CD4-positive, alpha-beta T cell treated with Interleukin-6 for 4 hours (primary cell): ENCODE measurements at regions not wholly inside any gene's neighbourhood (a gene's known extent, or its start where the extent isn't known, plus 50 kb on each side); places are given as distances from the start of the nearest gene placed in this dataset.
A peak's percentile ranks its signal among the peaks of the same experiment; 100 is the strongest.
"Not testable (repeated sequence)": the region's sequence is repeated elsewhere in the genome, so short reads cannot be mapped to it uniquely, and the experiment has no call there.

Experiments
- DNase-seq: peaks from one replicate; pipeline ENCODE4 v3.0.0-alpha.2; 2020; ENCODE audit warnings: mixed read lengths

GRCh38 chr13:18628928-18629327 is 552.7 kb downstream of the TUBA3C start:
- DNase-seq: not testable (repeated sequence)

GRCh38 chr13:18628428-18628827 is 553.2 kb downstream of the TUBA3C start:
- no peak for DNase-seq

- not testable (repeated sequence) for DNase-seq
Observed at GRCh38 chr13:18624061-18624460, 557.6 kb downstream of the TUBA3C start.

- DNase-seq: not testable (repeated sequence)
Observed at GRCh38 chr13:18618442-18618841, 563.2 kb downstream of the TUBA3C start.

GRCh38 chr13:18610476-18610875 is 571.1 kb downstream of the TUBA3C start:
- DNase-seq: not testable (repeated sequence)

- DNase-seq: not testable (repeated sequence)
Observed at GRCh38 chr13:18609371-18609770, 572.3 kb downstream of the TUBA3C start.

GRCh38 chr13:18608851-18609250 is 572.8 kb downstream of the TUBA3C start:
- DNase-seq: not testable (repeated sequence)

GRCh38 chr13:18600366-18600765 is 581.3 kb downstream of the TUBA3C start:
- DNase-seq: not testable (repeated sequence)

- DNase-seq: peak; percentile 7
Observed at GRCh38 chr13:18599791-18600211, 581.8 kb downstream of the TUBA3C start.

- not testable (repeated sequence) for DNase-seq
Observed at GRCh38 chr13:18598543-18598942, 583.1 kb downstream of the TUBA3C start.

GRCh38 chr13:18597940-18598339 is 583.7 kb downstream of the TUBA3C start:
- DNase-seq: not testable (repeated sequence)

- DNase-seq: not testable (repeated sequence)
Observed at GRCh38 chr13:18577103-18577502, 604.5 kb downstream of the TUBA3C start.

- not testable (repeated sequence) for DNase-seq
Observed at GRCh38 chr13:18567890-18568289, 613.7 kb downstream of the TUBA3C start.
